Activated CD8-positive, alpha-beta T cell treated with anti-CD3 and anti-CD28 coated beads for 36 hours (primary cell): ENCODE measurements at regions not wholly inside any gene's neighbourhood (a gene's known extent, or its start where the extent isn't known, plus 50 kb on each side); places are given as distances from the start of the nearest gene placed in this dataset.

Experiments
- ATAC-seq: fragments of 200-7000 bp; cut with Tn5 transposase; one replicate; pipeline ENCODE4 v1.10.0; 2021; ENCODE audit warnings: mild to moderate bottlenecking, moderate library complexity
- CTCF ChIA-PET: fragments of 350-600 bp; sonication (Branson Sonifier 250); formaldehyde crosslinking; loops from one replicate; lab custom pipeline; 2021; ENCODE audit warnings: antibody characterized with exemption; lab: Charles Lee
- POLR2A ChIA-PET: fragments of 350-600 bp; sonication (Branson Sonifier 250); formaldehyde crosslinking; loops from one replicate; lab custom pipeline; 2021; ENCODE audit warnings: antibody characterized with exemption; lab: Charles Lee
- DNase-seq: peaks from one replicate; pipeline ENCODE4 v3.0.0-alpha.2; 2020
- H3K27ac Mint-ChIP-seq: one replicate; pipeline ENCODE4 v1.8.0; 2021; ENCODE audit warnings: mild to moderate bottlenecking, mixed read lengths
- H3K27me3 Mint-ChIP-seq: one replicate; pipeline ENCODE4 v1.8.0; 2021; ENCODE audit warnings: mixed read lengths
- H3K36me3 Mint-ChIP-seq: one replicate; pipeline ENCODE4 v1.8.0; 2021; ENCODE audit warnings: low read depth, mixed read lengths
- H3K4me1 Mint-ChIP-seq: one replicate; pipeline ENCODE4 v1.8.0; 2021; ENCODE audit warnings: low read depth, mixed read lengths
- H3K4me3 Mint-ChIP-seq: one replicate; pipeline ENCODE4 v1.8.0; 2021; ENCODE audit warnings: mild to moderate bottlenecking, moderate library complexity, mixed read lengths
- H3K9me3 Mint-ChIP-seq: one replicate; pipeline ENCODE4 v1.8.0; 2021; ENCODE audit warnings: mixed read lengths
- intact Hi-C: fragments of 100-400 bp; cut with micrococcal nuclease; formaldehyde crosslinking; loops from one replicate; pipeline ENCODE4 v1.10.0; 2022
- TF ChIP-seq, protein P1 (sequence below): fragments of 200-600 bp; IDR thresholded peaks from one replicate; pipeline ENCODE4 v1.8.0; 2022; ENCODE audit warnings: antibody characterized with exemption, mild to moderate bottlenecking

DNA sequence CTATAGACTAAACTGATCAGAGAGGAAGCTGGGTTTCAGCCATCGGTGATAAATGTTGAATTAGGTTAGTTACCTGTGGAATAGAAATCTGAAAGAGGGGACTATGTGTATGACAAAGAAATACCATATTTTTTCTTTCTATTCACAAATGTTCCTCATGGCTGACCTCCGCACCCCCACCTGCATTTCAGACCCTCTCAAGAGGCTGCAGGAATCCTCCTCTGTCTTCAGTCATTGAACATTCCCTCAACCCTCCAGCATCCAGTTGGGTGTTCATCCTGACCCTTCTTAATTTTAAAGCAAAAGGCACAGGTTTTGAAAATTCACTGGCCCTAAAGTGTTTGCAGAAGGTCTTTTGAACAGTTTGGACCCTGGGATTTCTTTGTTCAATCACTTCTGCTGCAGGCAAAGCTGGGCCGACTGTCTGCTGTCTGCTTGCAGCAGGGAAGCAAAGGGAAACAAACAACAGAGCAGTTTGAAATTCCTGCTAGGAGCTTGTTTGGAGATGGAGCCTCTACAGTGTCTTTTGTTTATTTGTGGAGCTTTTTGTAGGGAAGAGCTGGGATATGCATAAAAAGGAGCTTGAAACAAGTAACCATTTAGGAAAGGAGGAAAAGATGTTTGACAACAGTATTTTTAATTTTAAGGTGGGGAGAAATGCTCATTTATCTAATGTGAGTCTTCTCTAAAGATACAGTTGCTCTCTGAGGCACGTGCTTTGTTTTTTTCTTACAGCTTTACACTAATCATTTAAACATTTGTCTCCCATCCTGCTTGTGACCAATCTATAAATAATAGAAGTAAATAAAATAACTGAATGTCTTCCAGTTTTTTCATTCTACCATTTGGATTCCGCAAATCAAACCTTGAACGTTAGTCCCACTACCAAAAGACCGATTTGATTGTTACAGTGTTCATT is 213.3 kb upstream of the MMADHC start:
- Mint-ChIP-seq H3K4me3 (no peak overlapping the region), H3K9me3 (no peaks in the 10 kb centered on the region), H3K4me1 (no peaks in the 10 kb centered on the region), H3K27me3 (no peaks in the 10 kb centered on the region), H3K27ac (no peak overlapping the region), H3K36me3 (no peaks in the 10 kb centered on the region)
- no peak for DNase-seq
- ATAC-seq: no peak
- CTCF ChIA-PET: no interaction called here
- POLR2A ChIA-PET: no interaction called here
- TF ChIP-seq, protein P1, sequence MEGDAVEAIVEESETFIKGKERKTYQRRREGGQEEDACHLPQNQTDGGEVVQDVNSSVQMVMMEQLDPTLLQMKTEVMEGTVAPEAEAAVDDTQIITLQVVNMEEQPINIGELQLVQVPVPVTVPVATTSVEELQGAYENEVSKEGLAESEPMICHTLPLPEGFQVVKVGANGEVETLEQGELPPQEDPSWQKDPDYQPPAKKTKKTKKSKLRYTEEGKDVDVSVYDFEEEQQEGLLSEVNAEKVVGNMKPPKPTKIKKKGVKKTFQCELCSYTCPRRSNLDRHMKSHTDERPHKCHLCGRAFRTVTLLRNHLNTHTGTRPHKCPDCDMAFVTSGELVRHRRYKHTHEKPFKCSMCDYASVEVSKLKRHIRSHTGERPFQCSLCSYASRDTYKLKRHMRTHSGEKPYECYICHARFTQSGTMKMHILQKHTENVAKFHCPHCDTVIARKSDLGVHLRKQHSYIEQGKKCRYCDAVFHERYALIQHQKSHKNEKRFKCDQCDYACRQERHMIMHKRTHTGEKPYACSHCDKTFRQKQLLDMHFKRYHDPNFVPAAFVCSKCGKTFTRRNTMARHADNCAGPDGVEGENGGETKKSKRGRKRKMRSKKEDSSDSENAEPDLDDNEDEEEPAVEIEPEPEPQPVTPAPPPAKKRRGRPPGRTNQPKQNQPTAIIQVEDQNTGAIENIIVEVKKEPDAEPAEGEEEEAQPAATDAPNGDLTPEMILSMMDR: no peak
- intact Hi-C loops: no loop called here

DNA sequence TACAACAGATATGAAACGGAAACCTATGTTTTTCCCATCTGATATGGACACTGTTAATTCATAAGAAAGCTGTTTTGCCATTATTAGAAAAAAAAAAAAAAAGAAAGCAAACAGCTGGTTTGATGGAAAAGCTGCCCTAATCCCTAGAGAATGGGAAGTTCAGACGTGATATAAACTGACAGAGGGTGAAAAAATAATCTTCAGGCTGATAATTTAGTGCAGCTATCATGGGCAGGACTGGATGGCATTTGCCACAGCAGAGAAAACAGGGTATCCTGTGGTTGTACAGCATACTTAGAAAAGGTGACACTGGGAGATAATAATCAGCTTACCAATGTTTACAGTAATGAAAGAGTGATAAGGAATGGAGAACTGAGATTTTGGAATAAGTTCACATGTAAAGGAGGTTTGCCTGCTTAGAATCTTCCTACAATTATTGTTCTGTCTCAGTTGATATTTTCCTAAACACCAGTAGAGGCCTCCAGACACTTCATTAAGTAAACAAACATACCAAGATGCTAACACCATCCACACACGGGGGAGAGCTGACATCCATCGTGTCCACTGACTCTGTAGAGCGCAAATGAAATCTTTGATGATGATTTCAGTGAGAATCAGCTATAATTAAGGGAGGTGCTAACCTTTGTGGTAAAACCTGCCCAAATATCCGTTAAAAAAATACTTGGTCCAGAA is 211.6 kb upstream of the MMADHC start:
- DNase-seq (no peak), ATAC-seq (no peak)
- no peak overlapping the region for H3K27ac Mint-ChIP-seq
- no peaks in the 10 kb centered on the region for H3K4me1 Mint-ChIP-seq
- H3K36me3 Mint-ChIP-seq: no peaks in the 10 kb centered on the region
- ChIA-PET POLR2A (no interaction called here), CTCF (no interaction called here)
- intact Hi-C loops: no loop called here
- TF ChIP-seq, protein P1: no peak
- no peaks in the 10 kb centered on the region for H3K27me3 Mint-ChIP-seq
- H3K9me3 Mint-ChIP-seq: no peaks in the 10 kb centered on the region
- no peak overlapping the region for H3K4me3 Mint-ChIP-seq

DNA sequence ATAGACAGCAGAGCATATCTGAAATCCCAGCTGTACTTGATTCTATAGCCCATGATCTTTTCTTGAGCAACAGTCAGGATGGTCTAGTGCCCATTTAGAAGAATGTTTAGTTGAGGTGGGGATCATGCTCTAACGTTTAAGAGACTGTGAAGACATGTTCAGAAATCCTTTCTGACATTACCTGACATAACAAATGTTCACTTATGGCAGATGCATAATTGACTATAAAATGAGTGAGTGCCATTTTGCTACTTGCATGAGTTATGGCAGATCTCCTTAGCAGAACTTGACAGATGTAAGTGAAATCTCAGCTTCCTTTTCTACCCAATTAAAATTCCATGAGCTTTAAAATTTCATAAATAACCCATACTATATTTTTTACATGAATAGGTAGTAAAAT is 209.5 kb upstream of the MMADHC start:
- H3K4me1 Mint-ChIP-seq: no peaks in the 10 kb centered on the region
- H3K36me3 Mint-ChIP-seq: no peaks in the 10 kb centered on the region
- intact Hi-C loops: no loop called here
- no peaks in the 10 kb centered on the region for H3K9me3 Mint-ChIP-seq
- ATAC-seq (no peak), DNase-seq (no peak)
- no peak overlapping the region for H3K27ac Mint-ChIP-seq
- TF ChIP-seq, protein P1: no peak
- CTCF ChIA-PET: no interaction called here
- no peaks in the 10 kb centered on the region for H3K27me3 Mint-ChIP-seq
- POLR2A ChIA-PET: no interaction called here
- H3K4me3 Mint-ChIP-seq: no peak overlapping the region

DNA sequence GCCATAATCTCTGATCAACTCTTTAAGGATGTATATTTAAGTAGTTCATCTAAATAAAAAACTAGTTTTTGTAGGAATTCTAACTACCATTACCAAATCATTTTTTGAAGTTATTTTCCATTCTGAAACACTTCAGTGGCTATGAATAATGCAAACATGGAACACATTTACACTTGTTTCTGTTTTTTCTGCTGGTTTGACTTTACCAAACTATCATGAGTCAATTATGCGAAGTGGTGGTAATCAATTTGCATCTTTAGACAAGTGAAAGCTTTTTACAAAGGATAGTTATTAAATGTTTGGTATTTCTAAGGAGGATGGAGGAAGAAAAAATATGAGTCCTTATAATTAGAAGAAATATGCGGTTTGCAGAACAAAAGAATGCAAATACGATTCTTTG is 202.0 kb upstream of the MMADHC start:
- intact Hi-C loops: no loop called here
- Mint-ChIP-seq H3K27me3 (no peaks in the 10 kb centered on the region), H3K4me1 (no peaks in the 10 kb centered on the region), H3K27ac (no peak overlapping the region), H3K9me3 (no peaks in the 10 kb centered on the region), H3K36me3 (no peaks in the 10 kb centered on the region), H3K4me3 (no peak overlapping the region)
- ChIA-PET CTCF (no interaction called here), POLR2A (no interaction called here)
- DNase-seq (no peak), ATAC-seq (no peak)
- TF ChIP-seq, protein P1: no peak

DNA sequence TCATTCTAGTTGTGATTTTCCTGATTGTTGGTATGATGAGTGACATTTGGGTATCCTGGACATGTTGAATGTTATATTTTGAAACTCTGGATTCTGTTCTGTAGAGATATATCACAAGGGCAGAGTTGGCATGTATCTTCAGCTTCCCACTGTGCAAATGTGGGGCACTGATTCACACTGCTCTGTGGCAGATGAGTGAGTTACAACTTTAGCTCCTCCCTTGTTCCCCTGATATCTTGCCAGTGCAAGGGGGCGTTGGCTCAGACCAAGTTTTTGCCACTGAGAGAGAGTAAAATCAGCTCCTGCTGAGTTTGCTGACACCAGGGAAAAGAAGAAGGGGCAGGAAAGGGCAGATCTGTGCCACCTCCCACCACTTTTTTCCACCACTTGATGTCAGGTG is 199.6 kb upstream of the MMADHC start:
- DNase-seq (no peak), ATAC-seq (no peak)
- no peaks in the 10 kb centered on the region for H3K9me3 Mint-ChIP-seq
- H3K36me3 Mint-ChIP-seq: no peaks in the 10 kb centered on the region
- no peaks in the 10 kb centered on the region for H3K4me1 Mint-ChIP-seq
- no peaks in the 10 kb centered on the region for H3K27me3 Mint-ChIP-seq
- H3K27ac Mint-ChIP-seq: no peak overlapping the region
- H3K4me3 Mint-ChIP-seq: no peak overlapping the region
- CTCF ChIA-PET: no interaction called here
- intact Hi-C loops: no loop called here
- TF ChIP-seq, protein P1: no peak
- POLR2A ChIA-PET: no interaction called here
